Suppressor macrophage treated with lipopolysaccharide for 4 hours (primary cell): ENCODE measurements at regions not wholly inside any gene's neighbourhood (a gene's known extent, or its start where the extent isn't known, plus 50 kb on each side); places are given as distances from the start of the nearest gene placed in this dataset.
"Not testable (repeated sequence)": the region's sequence is repeated elsewhere in the genome, so short reads cannot be mapped to it uniquely, and the experiment has no call there.

Experiments
- DNase-seq: peaks from one replicate; pipeline ENCODE4 v3.0.0-alpha.2; 2020

DNA sequence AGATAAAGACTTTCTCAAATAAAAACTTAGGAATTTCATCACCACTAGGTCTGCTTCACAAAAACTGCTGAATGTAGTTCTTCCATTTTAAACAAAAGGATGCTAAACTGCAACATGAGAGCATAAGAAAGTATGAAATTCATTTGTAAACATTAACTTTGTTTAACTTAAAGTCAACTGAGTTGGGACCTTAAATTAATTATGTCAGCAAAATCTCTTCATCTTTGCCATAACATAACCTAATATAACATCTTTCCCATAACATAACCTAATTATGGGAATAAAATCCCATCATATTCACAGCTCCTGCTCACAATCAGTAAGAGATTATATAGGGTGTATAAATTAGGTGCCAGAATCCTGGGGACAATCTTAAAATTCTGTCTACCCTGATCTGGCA is 78.8 kb upstream of the PCSK5 start:
- DNase-seq = no peak

DNA sequence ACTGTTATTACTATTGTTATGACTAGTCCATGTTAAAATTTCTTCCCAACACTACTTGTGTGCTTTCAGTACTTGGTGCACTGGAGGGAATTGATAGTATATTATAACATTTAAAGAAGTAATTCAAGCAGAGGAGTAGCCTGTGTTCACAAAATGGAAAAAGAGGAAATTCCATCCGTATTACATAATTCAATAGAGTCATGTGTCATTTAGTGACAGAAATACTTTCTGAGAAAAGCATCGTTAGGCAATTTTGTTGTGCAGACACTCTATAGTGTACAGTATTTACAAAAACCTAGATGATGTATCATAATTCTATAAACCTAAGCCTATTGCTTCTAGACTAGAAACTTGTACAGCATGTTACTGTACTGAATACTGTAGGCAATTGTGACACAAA is 78.3 kb upstream of the PCSK5 start:
- DNase-seq = peak; percentile 55

DNA sequence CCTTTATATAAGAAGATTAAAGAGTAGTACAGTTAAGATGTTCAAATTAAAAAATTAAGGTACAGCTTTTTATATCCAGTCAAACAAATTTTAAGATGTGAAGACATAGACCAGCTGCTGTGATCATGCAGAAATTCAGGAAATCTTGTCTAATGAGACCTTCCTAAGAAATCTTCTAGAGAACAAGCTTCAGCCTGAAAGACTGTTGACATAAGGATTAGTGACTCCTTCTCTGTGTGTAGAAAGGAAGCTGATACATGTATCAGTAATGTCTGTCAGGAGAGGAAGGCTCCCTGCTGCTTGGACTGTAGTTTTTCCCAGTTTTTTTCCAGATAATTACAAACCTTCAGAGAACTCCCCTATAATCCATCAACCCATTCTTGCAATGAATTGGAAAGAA is 75.8 kb upstream of the PCSK5 start:
- DNase-seq = no peak

DNA sequence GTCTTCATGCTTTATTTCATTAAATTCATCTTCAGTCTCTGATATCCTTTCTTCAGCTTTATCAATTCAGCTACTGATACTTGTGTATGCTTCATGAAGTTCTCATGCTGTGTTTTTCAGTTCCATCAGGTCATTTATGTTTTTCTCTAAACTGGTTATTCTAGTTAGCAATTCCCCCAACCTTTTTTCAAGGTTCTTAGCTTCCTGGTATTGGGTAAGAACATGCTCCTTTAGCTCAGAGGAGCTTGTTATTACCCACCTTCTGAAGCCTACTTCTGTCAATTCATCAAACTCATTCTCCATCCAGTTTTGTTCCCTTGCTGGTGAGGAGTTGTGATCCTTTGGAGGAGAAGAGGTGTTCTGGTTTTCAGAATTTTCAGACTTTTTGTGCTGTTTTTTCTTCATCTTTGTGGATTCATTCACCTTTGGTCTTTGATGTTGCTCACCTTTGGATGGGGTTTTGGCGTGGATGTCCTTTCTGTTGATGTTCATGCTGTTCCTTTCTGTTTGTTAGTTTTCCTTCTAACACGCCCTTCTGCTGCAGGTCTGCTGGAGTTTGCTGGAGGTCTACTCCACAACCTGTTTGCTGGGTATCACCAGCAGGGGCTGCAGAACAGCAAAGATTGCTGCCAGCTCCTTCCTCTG is 69.9 kb upstream of the PCSK5 start:
- DNase-seq = not testable (repeated sequence)

DNA sequence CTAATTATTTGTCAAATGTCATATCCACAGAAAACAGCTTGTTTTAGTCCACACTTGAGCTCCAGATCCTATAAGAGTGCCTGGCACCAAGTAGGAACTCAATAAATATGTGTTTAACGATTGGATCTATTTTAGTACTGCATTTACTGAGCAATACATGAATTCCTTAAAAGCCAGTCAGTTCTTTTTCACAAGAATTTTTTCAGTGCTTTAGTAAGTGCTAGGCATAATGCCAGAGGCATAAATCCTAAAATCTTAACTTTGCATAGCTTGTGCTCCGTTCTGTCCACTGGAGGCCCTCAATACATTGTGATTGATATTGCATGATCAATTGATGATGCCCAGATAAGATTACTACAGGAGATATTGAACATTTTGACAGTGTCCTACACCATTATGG is 67.3 kb upstream of the PCSK5 start:
- no peak for DNase-seq

DNA sequence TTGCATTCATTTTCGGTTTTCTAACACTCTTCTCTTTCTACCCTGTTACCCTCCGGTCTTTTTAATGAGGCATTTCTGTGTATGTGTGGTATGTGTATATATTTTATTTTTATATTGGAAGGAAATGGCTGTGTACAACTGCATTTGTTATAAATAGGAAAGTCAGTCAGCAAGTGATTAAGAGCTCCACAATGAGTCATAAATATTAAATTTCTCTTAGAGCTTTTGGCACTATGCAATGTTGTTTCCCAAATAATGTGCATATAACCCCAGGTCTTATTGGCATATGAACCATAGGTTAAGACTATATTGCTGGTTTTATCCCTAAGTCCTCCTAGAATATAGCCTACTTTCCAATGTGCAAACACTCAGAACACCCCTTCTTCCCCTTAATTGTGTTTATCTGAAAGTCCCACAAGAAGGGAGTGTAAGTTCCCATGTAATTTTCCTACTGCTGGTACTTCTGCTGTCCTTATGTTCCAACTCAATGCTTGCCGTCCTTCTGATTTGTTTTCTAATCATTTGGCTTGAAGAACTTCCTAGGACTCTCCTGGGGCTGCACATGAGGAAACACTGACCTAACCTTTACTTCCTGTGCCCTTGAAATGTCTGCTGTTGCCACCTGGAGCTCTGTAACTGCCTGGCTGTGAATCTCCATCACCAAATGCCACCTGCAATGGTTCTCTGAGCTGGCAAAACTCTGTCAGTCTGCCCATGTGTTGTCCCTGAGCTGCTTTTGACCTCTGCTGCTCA is 65.5 kb upstream of the PCSK5 start:
- no peak for DNase-seq

DNA sequence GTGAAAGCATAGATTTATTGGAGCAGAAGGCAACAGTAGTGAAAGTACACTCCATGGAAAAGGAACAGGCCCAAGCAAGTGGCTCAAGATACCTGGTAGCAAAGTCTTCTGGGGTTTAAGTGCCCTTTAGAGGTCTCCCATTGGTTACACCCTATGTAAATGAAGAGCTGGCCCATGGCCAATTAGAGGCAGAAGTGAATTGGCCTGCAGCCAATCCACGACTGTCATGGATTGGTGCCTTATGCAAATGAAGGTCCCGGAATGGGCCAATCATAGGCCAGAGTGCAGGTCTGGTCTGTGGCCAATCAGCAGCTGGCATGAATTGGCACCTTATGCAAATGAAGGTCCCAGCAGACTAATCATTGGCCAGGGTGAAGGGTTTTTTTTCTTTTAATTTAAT is 64.2 kb upstream of the PCSK5 start:
- DNase-seq = no peak

DNA sequence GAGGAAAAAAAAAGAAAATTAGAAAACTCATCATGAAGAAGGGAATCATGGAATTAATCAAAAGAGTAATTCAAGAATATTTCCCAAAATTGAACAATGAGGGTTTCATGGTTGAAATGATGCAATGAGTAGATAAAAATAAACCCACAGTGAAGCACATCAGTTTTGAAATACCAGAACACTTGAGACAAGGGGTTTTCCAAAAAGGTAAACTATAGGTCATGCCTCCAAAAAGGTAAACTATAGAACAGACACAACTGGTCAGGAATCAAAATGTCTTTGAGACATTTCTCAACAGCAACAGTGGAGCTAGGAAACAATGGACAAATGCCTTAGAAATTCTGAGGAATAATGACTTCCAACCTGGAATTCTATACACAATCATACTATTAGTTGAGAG is 60.2 kb upstream of the PCSK5 start:
- DNase-seq = no peak

DNA sequence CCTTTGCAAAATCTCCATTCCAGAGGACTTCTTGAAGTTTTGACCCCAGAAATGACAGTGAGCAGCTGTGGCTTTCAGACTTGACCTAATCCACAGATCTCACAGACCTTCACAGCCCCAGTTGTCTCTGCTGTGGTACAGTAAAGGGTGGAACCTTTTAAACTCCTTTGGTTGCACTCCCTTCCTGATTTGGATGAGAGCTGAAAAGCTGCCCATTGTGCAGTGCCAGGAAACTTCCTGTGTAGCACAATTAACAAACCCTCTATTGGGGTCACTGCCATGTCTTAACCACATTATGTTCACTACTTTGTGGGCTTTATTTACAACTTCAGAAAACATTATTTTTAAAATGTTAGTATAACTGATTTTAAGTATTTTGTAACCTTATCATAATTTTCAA is 56.7 kb upstream of the PCSK5 start:
- DNase-seq = no peak

DNA sequence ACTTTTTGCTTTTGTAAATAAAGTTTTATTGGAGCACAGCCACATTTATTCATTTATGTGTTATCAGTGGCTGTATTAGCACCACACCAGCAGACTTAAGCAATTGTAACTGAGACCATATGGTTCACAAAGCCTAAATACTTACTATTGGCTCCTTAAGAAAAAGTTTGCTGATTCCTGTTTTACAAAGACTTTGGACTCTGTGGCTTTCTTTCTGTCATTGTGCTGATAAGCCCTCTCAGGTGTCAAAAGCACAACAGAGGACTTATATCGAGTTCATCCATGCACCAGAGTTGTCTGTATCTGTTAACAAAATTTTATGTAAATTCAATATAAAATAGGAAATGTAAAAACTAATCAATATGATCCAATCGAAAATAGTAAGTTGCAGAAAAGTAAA is 55.6 kb upstream of the PCSK5 start:
- no peak for DNase-seq
